KMS-11 (cell line): ENCODE measurements at regions not wholly inside any gene's neighbourhood (a gene's known extent, or its start where the extent isn't known, plus 50 kb on each side); places are given as distances from the start of the nearest gene placed in this dataset.

Source experiments
- H2AFZ ChIP-seq: fragments of 200-600 bp; sonication (generic); 2 replicates; pipeline ENCODE4 v1.6.1; 2016; ENCODE audit warnings: antibody characterized with exemption, mixed run types, low read depth
- H3K27ac ChIP-seq: fragments of 200-600 bp; sonication (generic); 2 replicates; pipeline ENCODE4 v1.6.1; 2016; ENCODE audit warnings: mild to moderate bottlenecking, mixed run types
- H3K27me3 ChIP-seq: fragments of 200-600 bp; sonication (generic); 2 replicates; pipeline ENCODE4 v1.6.1; 2017; ENCODE audit warnings: mild to moderate bottlenecking, low read depth, mixed run types, moderate library complexity; ENCODE audit not compliant: insufficient read depth
- H3K36me3 ChIP-seq: fragments of 200-600 bp; sonication (generic); 2 replicates; pipeline ENCODE4 v1.6.1; 2017; ENCODE audit warnings: mild to moderate bottlenecking, mixed run types; ENCODE audit not compliant: insufficient read depth
- H3K4me1 ChIP-seq: fragments of 200-600 bp; sonication (generic); 2 replicates; pipeline ENCODE4 v1.6.1; 2016; ENCODE audit warnings: mild to moderate bottlenecking, low read depth, mixed run types; ENCODE audit not compliant: poor library complexity, severe bottlenecking
- H3K4me2 ChIP-seq: fragments of 200-600 bp; sonication (generic); 2 replicates; pipeline ENCODE4 v1.7.0; 2016; ENCODE audit warnings: mild to moderate bottlenecking, mixed run types
- H3K4me3 ChIP-seq: fragments of 200-600 bp; sonication (generic); IDR thresholded peaks from 2 replicates; pipeline ENCODE4 v1.6.1; 2017; ENCODE audit warnings: low read depth, low read length, mixed read lengths; ENCODE audit not compliant: insufficient read depth
- H3K79me2 ChIP-seq: fragments of 200-600 bp; sonication (generic); 2 replicates; pipeline ENCODE4 v1.6.1; 2016; ENCODE audit warnings: low read depth, mixed run types; ENCODE audit not compliant: insufficient read depth
- H3K9ac ChIP-seq: fragments of 200-600 bp; sonication (generic); 2 replicates; pipeline ENCODE4 v1.6.1; 2016; ENCODE audit warnings: mild to moderate bottlenecking, mixed run types
- H4K20me1 ChIP-seq: fragments of 200-600 bp; sonication (generic); 2 replicates; pipeline ENCODE4 v1.6.1; 2016; ENCODE audit warnings: mild to moderate bottlenecking, mixed run types; ENCODE audit not compliant: insufficient read depth
- TF ChIP-seq, protein P1 (sequence below): fragments of 200-600 bp; sonication (generic); conservative IDR thresholded peaks from 2 replicates; pipeline ENCODE4 v1.6.1; 2017; ENCODE audit warnings: low read depth, mild to moderate bottlenecking, antibody characterized with exemption, low read length, moderate library complexity, mixed read lengths

DNA sequence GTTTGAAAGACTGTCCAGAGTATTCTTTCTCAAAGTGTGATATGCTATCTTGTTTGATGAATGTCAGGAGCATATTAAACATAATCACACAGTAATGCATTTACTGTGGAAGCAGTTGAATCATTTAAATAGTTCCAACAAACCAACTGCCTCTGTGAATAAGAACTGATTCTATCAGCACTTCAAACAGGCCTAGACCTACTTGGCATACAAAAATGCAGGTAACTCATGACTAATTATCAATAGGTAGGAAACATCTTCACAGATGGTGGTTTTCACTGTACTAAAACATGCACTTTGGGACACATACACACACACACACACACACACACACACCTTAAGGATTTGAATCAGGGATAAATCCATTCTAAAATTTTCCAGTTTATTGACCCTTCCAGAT is 91.2 kb upstream of the SNX2 start:
- H3K4me2 ChIP-seq: no peak overlapping the region
- H2AFZ ChIP-seq: no peak overlapping the region
- no peak overlapping the region for H3K27ac ChIP-seq
- TF ChIP-seq, protein P1, sequence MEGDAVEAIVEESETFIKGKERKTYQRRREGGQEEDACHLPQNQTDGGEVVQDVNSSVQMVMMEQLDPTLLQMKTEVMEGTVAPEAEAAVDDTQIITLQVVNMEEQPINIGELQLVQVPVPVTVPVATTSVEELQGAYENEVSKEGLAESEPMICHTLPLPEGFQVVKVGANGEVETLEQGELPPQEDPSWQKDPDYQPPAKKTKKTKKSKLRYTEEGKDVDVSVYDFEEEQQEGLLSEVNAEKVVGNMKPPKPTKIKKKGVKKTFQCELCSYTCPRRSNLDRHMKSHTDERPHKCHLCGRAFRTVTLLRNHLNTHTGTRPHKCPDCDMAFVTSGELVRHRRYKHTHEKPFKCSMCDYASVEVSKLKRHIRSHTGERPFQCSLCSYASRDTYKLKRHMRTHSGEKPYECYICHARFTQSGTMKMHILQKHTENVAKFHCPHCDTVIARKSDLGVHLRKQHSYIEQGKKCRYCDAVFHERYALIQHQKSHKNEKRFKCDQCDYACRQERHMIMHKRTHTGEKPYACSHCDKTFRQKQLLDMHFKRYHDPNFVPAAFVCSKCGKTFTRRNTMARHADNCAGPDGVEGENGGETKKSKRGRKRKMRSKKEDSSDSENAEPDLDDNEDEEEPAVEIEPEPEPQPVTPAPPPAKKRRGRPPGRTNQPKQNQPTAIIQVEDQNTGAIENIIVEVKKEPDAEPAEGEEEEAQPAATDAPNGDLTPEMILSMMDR: no peak
- H3K79me2 ChIP-seq: no peaks in the 10 kb centered on the region
- no peaks in the 10 kb centered on the region for H4K20me1 ChIP-seq
- no peaks in the 10 kb centered on the region; the same call in 1 of the 2 replicates for H3K27me3 ChIP-seq
- no peak overlapping the region for H3K9ac ChIP-seq
- no peaks in the 10 kb centered on the region for H3K36me3 ChIP-seq
- H3K4me3 ChIP-seq: no peak overlapping the region
- peaks cover 6% of the 10 kb centered on the region for H3K4me1 ChIP-seq

DNA sequence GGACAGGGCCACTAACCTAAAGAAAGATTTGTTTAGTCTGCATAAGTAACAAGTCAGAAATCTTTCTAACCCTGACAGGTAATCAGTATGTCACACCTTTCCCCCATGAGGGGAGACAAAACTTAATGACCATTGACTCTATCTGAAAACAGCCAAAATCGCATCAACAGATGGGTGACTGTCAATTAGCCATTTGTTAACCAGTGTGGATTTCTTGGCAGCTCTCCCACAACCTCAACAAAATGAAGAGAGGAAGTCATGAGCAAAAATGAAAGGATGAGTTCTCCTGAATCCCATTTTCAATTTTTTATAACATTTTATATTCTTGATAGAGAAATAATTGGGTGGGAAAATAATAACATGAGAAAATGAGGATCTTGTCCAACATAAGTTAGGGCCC is 84.6 kb upstream of the SNX2 start:
- H2AFZ ChIP-seq: no peak overlapping the region
- TF ChIP-seq, protein P1: no peak

DNA sequence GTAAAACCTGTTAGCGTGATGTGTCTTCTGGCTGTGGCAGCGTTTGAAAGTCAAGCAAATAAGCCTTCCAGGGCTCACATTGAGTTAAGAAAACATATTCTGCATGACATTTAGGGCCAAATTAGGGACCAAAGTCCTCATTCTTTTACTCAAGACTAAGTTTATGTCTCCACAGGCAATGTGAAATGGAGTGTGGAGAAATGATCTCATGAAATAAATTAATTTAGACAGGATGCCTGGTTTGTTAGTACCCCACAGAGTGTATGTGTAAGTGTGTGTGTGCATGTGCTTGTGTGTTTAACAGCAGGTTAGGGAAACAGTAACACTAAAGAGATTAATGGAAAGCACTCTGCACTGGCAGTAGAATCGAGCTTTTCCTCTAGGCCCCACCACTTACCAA is 82.9 kb upstream of the SNX2 start:
- Histone ChIP-seq H3K79me2 (no peaks in the 10 kb centered on the region), H3K4me2 (no peak overlapping the region), H3K4me3 (no peak overlapping the region), H3K9ac (no peak overlapping the region), H3K4me1 (no peaks in the 10 kb centered on the region), H3K27ac (no peak overlapping the region), H3K36me3 (no peaks in the 10 kb centered on the region), H4K20me1 (no peaks in the 10 kb centered on the region), H2AFZ (no peak overlapping the region), H3K27me3 (no peaks in the 10 kb centered on the region)
- TF ChIP-seq, protein P1: no peak

More for the DNA sequence above, 84.6 kb upstream of the SNX2 start:
- Histone ChIP-seq H3K27ac (no peak overlapping the region), H3K4me1 (no peaks in the 10 kb centered on the region), H3K27me3 (no peaks in the 10 kb centered on the region), H4K20me1 (no peaks in the 10 kb centered on the region), H3K4me2 (no peak overlapping the region), H3K4me3 (no peak overlapping the region), H3K9ac (no peak overlapping the region), H3K79me2 (no peaks in the 10 kb centered on the region), H3K36me3 (no peaks in the 10 kb centered on the region)

DNA sequence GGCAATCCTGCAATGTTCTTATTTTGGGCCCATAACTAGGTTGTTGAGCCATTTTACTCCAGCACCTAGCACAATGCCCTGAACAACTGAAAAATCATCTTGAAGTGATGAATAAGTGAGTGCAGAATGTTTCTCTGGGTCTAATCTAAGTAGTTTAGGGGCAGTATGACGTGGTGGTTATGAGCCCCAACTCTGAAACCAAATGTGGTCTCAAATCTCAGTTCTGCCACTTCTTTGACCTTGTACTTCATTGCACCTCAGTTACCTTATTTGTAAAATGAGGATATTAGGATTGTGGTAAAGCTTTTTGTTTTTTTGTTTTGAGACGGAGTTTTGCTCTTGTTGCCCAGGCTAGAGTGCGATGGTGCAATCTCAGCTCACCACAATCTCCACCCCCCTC is 80.9 kb upstream of the SNX2 start:
- no peak overlapping the region for H3K4me3 ChIP-seq
- no peak overlapping the region for H3K9ac ChIP-seq
- no peak overlapping the region for H3K4me2 ChIP-seq
- H3K36me3 ChIP-seq: no peaks in the 10 kb centered on the region
- no peaks in the 10 kb centered on the region for H3K79me2 ChIP-seq
- H3K27me3 ChIP-seq: no peaks in the 10 kb centered on the region
- H3K27ac ChIP-seq: no peak overlapping the region
- no peak overlapping the region for H2AFZ ChIP-seq
- no peaks in the 10 kb centered on the region for H3K4me1 ChIP-seq
- H4K20me1 ChIP-seq: no peaks in the 10 kb centered on the region
- TF ChIP-seq, protein P1: no peak
